Pancreas (tissue), 10 donors: ENCODE measurements at regions not wholly inside any gene's neighbourhood (a gene's known extent, or its start where the extent isn't known, plus 50 kb on each side); places are given as distances from the start of the nearest gene placed in this dataset.

Source experiments
- ATAC-seq, 4 donors: fragments of 200-7000 bp; cut with Tn5 transposase; one replicate each; pipeline versions ENCODE4 v1.8.0 to v1.9.1; 2020; ENCODE audit warnings: mild to moderate bottlenecking in 4 of 4, moderate library complexity in 4 of 4
- DNase-seq, 6 donors: peaks; one replicate each; pipeline ENCODE4 v3.0.0-alpha.2; 2020
- FAIRE-seq: peaks from 2 replicates; lab custom pipeline; 2012; peaks lifted over from hg19 to GRCh38; lab: Jason Lieb, UNC
- H3K27ac ChIP-seq, 4 donors: fragments of 200-600 bp; sonication (generic); 1 replicate in 3 of 4; 2 replicates in 1 of 4; pipeline versions ENCODE4 v1.5.0 to v1.8.0; 2020
- H3K27me3 ChIP-seq, 4 donors: fragments of 200-600 bp; one replicate each; pipeline ENCODE4 v1.8.0; 2021
- H3K36me3 ChIP-seq, 3 donors: fragments of 200-600 bp; sonication (generic) in 1 of 3; one replicate each; pipeline versions ENCODE4 v1.5.0 to v1.8.0; 2020 to 2021
- H3K4me1 ChIP-seq, 3 donors: fragments of 200-600 bp; one replicate each; pipeline ENCODE4 v1.8.0; 2021
- H3K4me3 ChIP-seq, 4 donors: fragments of 200-600 bp; sonication (generic) in 2 of 4; one replicate each; pipeline versions ENCODE4 v1.5.0 to v1.8.0; 2020 to 2021
- H3K9me3 ChIP-seq, 4 donors: fragments of 200-600 bp; one replicate each; pipeline ENCODE4 v1.8.0; 2021
- WGBS, 2 donors: extraction: QIAGEN DNeasy Blood & Tissue Kit; methylation state at CpG; one replicate each; pipeline ENCODE4 v1.1.7; 2013; 5-methylcytosine and 5-hydroxymethylcytosine counted together
- intact Hi-C, 3 donors: fragments of 100-400 bp; cut with DNase I; formaldehyde crosslinking; loops; one replicate each; pipeline versions ENCODE4 v1.11.1 to v1.14.2; 2022
- TF ChIP-seq, protein P1 (sequence below), 4 donors: fragments of 200-600 bp; sonication (generic) in 3 of 4; IDR thresholded peaks; one replicate each; pipeline versions ENCODE4 v1.5.0 to v1.8.0; 2021; ENCODE audit warnings: antibody characterized with exemption in 4 of 4
- donor health status: healthy with polysubstance abuse.
- donor health status: DM: no; HTN: no; CAD: no; lungs with moderate emphysema.
- donor health status: DM: no; HTN: no; CAD: no.
- donor health status: control.
- donor health status: control.
- donor health status: Bipolar disorder and iron deficiency.
- donor health status: DM: yes; HTN: yes; CAD: no.
- donor health status: DM: no; HTN: no; CAD: no.
- donor health status: DM: no; HTN: no; CAD: no.
- donor health status: DM: yes; HTN: yes; CAD: no.

DNA sequence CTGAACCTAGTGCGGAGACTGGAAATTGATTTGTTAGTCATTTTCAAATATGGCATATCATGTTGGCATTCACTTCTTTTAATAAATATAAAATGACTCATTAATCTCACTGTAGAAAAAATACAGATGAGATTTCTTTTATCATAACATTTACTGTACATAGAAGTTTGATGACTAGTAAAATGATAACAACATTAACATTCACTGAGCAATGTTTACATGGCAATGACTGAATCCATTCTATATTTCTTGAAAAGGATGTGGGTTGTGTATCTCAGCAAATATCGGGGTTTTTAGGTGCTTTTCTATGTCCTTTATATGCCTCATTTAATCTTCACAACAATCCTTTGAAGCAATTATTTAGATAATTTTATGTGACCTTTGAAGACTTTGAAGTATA is 920.9 kb upstream of the FAT3 start:
- DNase-seq = no peak
- Histone ChIP-seq H3K9me3 (no peaks in the 10 kb centered on the region), H3K36me3 (no peaks in the 10 kb centered on the region), H3K27me3 (no peaks in the 10 kb centered on the region), H3K4me3 (no peak overlapping the region), H3K27ac (no peak overlapping the region), H3K4me1 (no peaks in the 10 kb centered on the region)
- 59 to 71% methylated on average over 2 of the region's 2 CpGs for WGBS, 2 donors
- ATAC-seq = no peak
- TF ChIP-seq, protein P1, sequence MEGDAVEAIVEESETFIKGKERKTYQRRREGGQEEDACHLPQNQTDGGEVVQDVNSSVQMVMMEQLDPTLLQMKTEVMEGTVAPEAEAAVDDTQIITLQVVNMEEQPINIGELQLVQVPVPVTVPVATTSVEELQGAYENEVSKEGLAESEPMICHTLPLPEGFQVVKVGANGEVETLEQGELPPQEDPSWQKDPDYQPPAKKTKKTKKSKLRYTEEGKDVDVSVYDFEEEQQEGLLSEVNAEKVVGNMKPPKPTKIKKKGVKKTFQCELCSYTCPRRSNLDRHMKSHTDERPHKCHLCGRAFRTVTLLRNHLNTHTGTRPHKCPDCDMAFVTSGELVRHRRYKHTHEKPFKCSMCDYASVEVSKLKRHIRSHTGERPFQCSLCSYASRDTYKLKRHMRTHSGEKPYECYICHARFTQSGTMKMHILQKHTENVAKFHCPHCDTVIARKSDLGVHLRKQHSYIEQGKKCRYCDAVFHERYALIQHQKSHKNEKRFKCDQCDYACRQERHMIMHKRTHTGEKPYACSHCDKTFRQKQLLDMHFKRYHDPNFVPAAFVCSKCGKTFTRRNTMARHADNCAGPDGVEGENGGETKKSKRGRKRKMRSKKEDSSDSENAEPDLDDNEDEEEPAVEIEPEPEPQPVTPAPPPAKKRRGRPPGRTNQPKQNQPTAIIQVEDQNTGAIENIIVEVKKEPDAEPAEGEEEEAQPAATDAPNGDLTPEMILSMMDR (IDR thresholded peaks at IDR 0.05) = no peak
- intact Hi-C loops = no loop called here
- FAIRE-seq = no peak

DNA sequence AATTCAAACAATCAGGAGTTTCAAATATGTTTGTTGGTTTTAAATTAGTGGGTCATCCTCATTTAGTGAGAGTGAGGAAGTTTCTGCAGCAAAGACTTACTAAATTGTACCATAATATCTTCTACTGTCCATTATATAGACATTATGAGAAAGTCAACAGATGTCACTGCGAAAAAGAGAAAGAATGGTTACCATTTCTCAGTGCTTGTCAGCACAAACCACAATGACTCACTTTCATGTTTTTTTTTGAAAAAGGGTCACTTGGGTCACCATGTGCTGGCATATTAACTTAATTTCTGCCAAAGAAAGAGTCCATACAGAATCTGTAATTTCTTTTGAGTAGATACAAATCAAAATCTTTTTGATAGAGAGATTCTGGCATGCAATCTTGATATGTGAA is 924.6 kb upstream of the FAT3 start:
- intact Hi-C loops = no loop called here
- TF ChIP-seq, protein P1 (IDR thresholded peaks at IDR 0.05) = no peak
- no peak for ATAC-seq
- H3K4me3 ChIP-seq = no peak overlapping the region
- no peak overlapping the region for H3K27ac ChIP-seq
- no peaks in the 10 kb centered on the region for H3K9me3 ChIP-seq
- WGBS, 2 donors = 25 to 26% methylated on average over 1 of the region's 1 CpG
- FAIRE-seq = no peak
- H3K4me1 ChIP-seq = no peaks in the 10 kb centered on the region
- no peaks in the 10 kb centered on the region for H3K27me3 ChIP-seq
- H3K36me3 ChIP-seq = no peaks in the 10 kb centered on the region
- DNase-seq = no peak

DNA sequence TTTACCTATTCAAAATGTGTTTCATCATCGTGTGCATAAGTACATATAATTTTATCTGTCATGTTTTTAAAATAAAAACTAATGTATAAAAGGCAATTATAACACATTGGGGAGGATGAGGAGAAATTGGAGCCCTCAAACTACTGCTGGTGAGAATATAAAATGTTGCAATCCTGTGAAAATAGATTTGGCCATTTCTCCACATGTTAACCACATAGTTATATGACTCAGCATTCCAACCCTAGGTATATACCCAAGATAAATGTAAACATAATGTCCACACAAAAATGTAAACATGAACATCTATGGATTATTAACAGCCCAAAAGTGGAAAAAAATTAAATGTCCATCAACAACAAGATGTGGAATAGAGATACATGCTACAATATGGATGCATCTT is 928.0 kb upstream of the FAT3 start:
- Histone ChIP-seq H3K4me1 (no peaks in the 10 kb centered on the region), H3K4me3 (no peak overlapping the region), H3K36me3 (no peaks in the 10 kb centered on the region), H3K27me3 (no peaks in the 10 kb centered on the region), H3K27ac (no peak overlapping the region), H3K9me3 (no peaks in the 10 kb centered on the region)
- DNase-seq = no peak
- no peak for ATAC-seq
- no peak for FAIRE-seq
- TF ChIP-seq, protein P1 (IDR thresholded peaks at IDR 0.05) = no peak
- 49% methylated on average over 1 of the region's 1 CpG for WGBS, 2 donors
- intact Hi-C loops = no loop called here

DNA sequence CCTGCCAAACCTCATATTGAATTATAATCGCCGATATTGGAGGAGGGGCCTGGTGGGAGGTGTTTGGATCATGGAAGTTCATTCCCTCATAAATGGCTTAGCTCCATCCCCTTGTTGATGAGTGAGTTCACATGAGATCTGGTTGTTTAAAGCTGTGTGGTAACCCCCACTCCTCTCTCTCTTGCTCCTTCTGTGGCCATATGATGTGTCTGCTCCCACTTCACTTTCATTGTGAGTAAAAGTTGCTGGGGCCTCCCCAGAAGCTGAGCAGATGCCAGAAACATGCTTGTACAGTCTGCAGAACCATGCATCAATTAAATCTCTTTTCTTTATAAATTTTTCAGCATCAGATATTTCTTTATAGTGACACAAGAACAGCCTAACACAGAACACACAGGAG is 929.0 kb upstream of the FAT3 start:
- intact Hi-C loops = no loop called here
- FAIRE-seq = no peak
- no peak for ATAC-seq
- H3K27ac ChIP-seq = no peak overlapping the region
- no peaks in the 10 kb centered on the region for H3K9me3 ChIP-seq
- DNase-seq = no peak
- H3K36me3 ChIP-seq = no peaks in the 10 kb centered on the region
- H3K27me3 ChIP-seq = no peaks in the 10 kb centered on the region
- TF ChIP-seq, protein P1 (IDR thresholded peaks at IDR 0.05) = no peak
- H3K4me1 ChIP-seq = no peaks in the 10 kb centered on the region
- WGBS, 2 donors = 58 to 59% methylated on average over 2 of the region's 2 CpGs
- no peak overlapping the region for H3K4me3 ChIP-seq

DNA sequence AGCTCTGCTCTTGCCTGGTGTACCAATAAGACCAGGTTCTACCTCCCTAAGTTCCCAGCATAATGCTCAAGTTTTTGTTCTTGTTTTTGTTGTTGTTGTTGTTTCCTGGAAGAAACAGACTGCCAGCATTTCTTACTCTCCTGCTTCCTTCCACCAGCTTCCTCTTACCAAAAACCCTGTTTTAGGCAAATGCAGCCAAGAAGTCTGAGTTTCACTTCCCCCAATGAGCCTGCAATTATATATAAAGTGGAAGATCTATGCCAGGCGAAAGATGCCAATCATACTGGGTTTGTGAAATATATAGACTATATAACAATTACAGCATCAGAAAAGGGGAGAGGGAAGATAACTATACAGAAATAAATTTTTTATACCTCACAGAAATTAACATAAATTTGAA is 931.5 kb upstream of the FAT3 start:
- WGBS, 2 donors = 63 to 86% methylated on average over 1 of the region's 1 CpG
- H3K9me3 ChIP-seq = no peaks in the 10 kb centered on the region

More for the DNA sequence above, 931.5 kb upstream of the FAT3 start:
- Histone ChIP-seq H3K4me1 (no peaks in the 10 kb centered on the region), H3K27me3 (no peaks in the 10 kb centered on the region), H3K4me3 (no peak overlapping the region), H3K36me3 (no peaks in the 10 kb centered on the region), H3K27ac (no peak overlapping the region)
- intact Hi-C loops = no loop called here
- DNase-seq (no peak), ATAC-seq (no peak), FAIRE-seq (no peak)
- TF ChIP-seq, protein P1 (IDR thresholded peaks at IDR 0.05) = no peak
